HG02981 (cell line): ENCODE measurements at regions not wholly inside any gene's neighbourhood (a gene's known extent, or its start where the extent isn't known, plus 50 kb on each side); places are given as distances from the start of the nearest gene placed in this dataset.
"Not testable (repeated sequence)": the region's sequence is repeated elsewhere in the genome, so short reads cannot be mapped to it uniquely, and the experiment has no call there.

Experiments used
- ATAC-seq: cut with Tn5 transposase; IDR thresholded peaks from one replicate; pipeline ENCODE4 v1.9.1; 2021; ENCODE audit warnings: mild to moderate bottlenecking, moderate library complexity; ENCODE audit not compliant: unreplicated experiment

DNA sequence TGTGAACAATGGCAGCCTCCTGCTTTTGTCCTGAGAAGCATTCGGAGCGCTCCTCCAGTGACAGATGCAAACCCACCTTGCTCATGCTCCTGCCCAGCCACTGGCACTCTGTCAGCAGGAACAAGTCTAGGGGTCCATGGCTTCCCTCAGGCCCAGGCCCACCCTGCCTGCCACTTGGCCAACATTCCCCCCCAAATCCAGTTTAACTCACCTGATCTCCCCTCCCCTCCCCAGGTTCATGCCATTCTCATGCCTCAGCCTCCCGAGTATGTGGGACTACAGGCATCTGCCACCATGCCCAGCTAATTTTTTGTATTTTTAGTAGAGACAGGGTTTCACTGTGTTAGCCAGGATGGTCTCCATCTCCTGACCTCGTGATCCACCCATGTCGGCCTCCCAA lies 118.9 kb upstream of the TPTE start:
- ATAC-seq: not testable (repeated sequence)

DNA sequence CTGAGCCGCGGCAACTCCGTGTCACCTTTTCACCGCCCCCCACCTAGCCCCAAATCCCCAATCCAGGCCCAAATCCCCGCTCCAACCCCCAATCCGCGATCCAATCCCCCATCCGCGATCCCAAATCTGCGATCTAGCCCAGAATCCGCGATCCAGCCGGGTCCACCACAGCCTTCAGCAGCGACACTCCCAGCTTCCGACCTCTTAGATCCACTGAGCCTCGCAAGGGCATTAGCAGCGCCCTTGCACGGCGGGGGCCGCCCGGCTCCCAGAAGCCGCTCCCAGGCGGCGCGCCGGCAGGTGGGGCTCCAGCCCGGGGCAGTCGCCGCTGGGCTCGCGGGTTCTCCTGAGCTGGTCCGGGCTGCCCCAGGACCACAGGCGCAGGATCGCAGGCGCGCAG lies 116.1 kb upstream of the TPTE start:
- not testable (repeated sequence) for ATAC-seq

DNA sequence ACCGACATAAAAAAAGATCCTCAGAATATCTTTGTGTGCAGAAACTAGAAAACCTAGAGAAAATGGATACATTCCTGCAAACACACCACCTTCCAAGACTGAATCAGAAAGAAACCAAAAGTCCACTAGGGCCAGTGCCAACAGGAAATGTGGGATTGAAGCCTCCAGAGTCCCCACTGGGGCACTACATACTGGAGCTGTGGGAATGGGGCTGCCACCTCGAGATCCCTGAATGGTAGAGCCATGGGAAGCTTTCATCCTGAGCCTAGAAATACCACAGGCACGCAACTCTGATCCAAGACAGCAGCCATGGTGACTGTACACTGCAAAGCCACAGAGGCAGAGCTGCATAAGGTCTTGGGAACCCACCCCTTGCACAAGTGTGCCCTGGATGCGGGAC lies 111.6 kb upstream of the TPTE start:
- ATAC-seq: not testable (repeated sequence)

DNA sequence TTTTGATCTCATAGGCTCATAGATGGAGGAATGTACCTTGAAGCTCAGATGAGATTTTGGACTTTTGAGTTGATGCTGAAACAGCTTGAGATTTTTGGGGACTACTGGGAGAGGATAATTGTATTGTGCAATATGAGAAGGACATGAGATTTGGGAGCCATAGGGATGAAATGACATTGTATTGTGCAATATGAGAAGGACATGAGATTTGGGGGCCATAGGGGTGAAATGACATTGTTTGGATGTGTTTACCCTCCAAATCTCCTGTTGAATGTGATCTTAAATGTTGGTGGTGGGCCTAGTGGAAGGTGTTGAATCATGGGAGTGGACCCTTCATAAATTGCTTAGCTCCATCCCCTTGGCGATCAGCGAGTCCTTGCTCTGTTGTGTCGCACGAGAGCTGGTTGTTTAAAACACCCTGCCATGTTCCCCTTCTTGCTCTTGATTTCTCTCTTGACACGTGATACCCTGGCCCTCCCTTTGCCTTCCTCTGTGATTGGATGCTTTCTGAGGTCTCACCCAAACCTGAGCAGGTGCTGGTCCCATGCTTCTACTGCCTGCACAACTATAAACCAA lies 110.9 kb upstream of the TPTE start:
- ATAC-seq: not testable (repeated sequence)

DNA sequence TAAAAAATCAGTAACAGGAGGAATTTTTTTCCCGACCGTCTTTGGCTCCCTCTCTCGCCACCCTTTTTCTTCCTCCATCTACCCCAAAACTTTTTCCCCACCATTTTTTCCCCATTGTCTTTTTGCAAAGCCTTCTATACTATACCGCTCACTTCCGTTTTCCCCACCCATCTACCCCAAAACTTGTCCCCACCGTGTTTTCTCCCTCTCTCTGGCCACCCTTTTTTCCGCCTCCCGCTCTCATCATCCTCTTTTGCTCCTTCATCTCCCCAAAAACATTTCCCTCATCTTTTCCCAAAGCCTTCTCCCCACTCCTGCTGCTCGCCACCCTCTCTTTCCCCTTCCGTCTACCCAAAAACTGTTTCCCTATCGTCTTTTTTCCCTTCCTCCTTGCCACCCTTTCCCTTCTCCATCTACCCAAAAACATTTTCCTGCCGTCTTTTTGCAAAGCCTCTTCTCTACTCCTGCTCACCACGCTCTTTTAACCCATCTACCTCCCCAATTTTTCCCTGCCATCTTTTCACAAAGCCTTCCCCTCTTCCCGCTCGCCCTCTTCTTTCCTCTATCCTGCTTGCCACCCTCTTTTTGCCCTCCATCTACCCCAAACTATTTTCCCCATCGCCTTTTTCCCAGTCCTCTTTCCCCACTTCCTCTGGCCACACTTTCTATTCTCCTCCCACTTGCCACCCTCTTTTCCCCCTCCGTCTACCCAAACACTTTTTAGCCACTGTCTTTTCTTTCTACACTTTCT lies 109.4 kb upstream of the TPTE start:
- ATAC-seq: not testable (repeated sequence)

DNA sequence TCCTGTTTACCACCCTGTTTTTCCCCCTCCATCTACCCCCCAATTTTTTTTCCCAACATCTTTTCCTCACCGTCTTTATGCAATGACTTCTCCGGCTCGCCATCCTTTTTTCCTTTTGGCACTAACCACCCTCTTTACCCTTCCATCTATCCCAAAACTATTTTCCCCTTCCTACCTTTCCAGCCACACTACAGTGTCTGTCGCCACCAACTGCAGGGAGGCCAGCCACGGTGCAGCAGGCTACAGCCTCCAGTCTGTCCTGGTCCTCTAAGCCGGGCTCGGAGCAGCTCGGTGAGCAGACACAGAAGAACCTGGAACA lies 108.5 kb upstream of the TPTE start:
- not testable (repeated sequence) for ATAC-seq

DNA sequence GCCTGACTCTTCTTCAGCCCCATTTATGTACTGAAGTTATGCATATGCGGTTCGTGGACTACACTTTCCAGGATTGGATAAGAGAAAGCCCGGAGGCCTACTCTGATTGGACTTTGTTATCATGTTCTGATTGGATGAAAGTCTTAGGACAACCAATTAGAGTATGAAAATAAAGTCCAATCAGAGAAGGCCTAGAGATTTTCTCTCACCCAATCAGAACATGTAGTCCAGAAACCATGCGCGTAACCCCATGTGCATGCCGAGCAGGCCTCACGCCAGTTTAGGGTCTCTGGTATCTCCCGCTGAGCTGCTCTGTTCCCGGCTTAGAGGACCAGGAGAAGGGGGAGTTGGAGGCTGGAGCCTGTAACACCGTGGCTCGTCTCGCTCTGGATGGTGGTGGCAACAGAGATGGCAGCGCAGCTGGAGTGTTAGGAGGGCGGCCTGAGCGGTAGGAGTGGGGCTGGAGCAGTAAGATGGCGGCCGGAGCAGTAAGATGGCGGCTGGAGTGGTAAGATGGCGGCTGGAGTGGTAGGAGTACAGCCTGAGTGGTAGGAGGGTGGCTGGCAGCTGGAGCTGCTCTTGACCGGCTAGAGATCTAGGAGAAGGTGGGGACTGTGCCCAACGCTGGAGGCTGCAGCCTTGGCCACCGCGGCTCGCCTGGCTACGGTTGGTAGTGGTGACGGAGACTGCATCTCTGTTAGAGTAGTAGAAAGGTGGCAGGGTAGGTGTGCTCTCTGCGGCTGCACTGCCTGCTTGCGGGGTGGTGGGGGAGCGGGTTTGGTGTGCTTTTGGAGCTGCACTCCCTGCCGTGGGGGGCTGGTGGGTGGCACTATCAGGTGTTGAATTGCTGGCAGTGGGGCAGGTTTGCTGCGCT lies 107.9 kb upstream of the TPTE start:
- not testable (repeated sequence) for ATAC-seq

DNA sequence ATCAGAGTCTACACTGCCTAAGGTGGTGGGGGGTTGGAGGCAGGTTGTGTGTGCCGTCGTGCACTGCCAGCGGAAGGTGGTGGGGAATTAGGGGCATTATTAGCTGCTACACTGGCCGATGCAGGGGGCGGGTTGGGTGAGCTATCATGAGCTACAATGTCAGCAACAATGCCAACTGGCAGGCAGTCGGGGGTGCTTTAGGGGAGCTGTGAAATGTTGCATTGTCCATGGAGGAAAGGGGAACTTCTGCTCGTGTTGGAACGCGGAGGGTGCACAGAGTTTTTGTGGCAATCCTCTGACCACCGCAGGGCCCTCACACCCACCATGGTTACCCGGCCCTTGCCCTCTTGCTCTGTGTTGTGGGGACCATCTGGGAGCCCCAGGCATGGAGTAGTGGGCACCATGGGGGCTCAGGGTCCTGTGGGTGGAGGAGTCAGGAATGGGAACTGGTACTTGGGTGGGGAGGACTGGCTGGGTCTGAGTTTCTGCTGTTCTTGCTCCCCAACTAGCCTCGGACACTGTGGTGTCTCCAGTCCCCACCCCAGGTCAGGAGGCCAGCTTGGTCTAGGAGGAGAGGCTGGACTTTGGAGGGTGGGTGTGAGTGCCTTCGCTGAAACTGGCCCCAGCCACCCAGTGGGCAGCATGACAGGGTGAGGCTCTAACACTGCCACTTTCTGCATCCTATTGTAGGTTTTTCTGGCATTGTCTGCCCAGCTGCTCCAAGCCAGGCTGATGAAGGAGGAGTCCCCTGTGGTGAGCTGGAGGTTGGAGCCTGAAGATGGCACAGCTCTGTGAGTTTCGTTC lies 107.1 kb upstream of the TPTE start:
- not testable (repeated sequence) for ATAC-seq

DNA sequence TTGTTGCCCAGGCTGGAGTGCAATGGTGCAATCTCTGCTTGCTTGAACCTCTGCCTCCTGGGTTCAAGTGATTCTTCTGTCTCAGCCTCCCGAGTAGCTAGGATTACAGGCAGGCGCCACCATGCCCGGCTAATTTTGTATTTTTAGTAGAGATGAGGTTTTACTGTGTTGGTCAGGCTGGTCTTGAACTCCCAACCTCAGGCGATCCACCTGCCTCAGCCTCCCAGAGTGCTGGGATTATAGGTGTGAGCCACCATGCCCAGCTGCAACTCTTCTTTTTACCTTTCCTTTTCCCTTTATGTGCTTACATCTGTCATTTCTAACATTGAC lies 106.5 kb upstream of the TPTE start:
- not testable (repeated sequence) for ATAC-seq

DNA sequence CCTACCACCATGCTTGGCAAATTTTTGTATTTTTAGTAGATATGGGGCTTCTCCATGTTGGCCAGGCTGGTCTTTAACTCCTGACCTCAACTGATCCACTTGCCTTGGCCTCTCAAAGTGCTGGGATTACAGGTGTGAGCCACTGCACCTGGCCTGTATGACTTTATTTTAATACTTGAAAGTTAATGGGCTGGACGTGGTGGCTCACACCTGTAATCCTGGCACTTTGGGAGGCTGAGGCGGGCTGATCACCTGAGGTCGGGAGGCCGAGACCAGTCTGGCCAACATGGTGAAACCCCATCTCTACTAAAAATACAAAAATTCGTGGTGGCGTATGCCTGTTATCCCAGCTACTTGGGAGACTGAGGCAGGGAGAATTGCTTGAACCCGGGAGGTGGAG lies 105.9 kb upstream of the TPTE start:
- not testable (repeated sequence) for ATAC-seq

DNA sequence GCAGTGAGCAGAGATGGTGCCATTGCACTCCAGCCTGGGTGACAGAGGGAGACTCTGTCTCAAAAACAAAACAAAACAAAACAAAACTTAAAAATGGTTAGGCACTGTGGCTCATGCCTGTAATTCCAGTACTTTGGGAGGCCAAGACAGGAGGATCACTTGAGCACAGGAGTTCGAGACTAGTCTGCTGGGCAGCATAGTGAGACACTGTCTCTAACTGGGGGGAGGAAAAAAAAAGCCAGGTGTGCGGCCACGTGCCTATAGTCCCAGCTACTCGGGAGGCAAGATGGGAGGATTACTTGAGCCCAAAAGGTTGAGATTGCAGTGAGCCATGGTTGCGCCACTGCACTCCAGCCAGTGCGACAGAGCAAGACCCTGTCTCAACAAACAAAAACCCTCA lies 105.5 kb upstream of the TPTE start:
- ATAC-seq: not testable (repeated sequence)

DNA sequence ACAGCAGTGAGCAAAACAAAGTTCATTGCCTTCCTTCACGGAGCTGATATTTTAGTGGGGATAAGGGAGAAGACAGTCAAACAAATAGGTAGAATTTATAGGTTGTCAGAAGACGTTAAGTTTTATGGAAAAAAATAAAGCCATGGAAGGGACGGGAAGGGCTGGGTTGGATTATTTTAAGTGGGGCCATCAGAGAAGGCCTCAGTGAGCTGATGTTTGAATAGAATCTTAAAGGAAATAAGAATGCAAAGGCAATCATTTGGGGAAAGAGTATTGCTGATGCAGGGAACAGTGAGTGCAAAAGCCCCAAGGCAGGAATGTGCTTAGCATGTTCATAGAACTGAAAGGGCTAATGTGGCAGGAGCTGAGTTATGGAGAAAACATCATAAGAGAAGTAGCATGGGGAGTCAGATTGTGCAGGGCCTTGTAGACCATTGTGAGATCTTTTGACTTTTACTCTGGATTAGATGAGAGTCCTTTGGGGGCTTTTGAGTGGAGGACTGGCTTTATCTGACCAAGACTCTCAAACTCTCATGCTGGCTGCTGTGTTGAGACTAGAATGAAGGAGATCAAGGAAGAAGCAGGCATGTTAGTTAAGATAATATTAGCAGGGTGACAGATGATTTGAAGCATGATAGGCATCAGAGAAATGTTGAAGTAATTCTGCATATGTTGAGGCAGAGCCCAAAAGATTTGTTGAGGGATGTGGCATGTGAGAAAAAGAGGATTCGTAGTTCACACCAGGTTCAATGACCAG lies 104.5 kb upstream of the TPTE start:
- not testable (repeated sequence) for ATAC-seq

DNA sequence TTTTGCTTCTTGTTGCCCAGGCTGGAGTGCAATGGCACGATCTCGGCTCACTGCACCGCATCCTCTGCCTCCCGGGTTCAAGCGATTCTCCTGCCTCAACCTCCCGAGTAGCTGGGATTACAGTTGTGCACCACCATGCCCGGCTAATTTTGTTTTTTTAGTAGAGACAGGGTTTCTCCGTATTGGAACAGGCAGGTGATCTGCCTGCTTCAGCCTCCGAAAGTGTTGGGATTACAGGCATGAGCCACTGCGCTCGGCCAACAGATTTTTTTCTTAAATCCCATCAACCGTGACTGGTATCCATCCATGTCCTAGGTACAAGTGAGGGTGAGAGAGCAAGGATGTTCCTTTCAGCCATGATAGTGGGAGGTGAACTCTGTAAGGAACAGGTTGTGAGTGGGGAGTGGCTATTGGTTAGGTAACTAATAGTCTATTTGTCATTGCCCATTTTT lies 103.8 kb upstream of the TPTE start:
- not testable (repeated sequence) for ATAC-seq

DNA sequence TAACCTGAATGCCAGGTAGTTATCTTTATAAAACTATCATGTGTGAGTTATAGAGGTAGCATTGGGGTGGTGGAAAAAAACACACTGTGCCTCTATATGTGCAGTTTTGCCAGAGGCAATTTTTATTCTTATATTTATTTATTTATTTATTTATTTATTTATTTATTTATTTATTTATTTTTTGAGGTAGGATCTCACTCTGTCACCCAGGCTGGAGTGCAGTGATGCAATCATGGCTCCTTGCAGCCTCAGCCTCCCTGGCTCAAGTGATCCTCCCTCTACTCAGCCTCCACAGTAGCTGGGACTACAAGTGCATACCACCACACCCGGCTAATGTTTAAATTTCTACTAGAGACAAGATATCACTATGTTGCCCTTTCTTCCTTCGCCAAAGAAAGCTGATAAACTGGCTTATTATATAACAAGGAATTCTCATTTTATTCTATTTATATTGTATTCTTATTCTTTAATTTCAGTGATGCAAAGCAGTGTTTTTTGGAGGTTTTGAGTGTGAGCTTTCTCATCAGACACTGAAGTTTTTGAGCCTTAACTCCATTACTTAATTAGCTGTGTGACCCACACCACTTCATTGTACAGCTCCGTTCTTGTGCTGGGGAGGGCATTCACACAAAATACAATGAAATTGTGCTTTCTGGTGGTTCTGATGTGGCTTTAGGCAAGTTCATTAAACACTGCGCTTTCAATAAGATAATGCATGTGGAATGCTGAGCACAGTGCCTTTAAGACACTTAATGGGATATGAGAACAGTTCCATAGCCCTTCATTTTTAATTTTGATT lies 102.9 kb upstream of the TPTE start:
- not testable (repeated sequence) for ATAC-seq

DNA sequence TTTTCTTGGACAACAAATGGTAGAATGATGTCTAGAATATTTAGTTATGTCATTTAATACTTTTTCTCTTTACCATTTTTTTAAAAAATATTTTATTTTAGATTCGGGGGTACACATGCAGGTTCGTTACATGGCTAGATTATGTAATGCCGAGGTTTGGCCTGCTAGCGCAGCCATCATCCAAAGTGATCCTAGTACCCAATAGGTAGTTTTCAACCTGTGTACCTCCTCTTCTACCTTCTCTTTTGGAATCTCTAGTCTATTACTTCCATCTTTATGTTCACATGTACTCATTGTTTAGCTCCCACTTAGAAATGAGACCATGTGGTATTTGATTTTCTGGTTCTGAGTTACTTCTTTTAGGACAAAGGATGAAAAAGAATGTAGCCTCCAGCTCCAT lies 100.2 kb upstream of the TPTE start:
- not testable (repeated sequence) for ATAC-seq

DNA sequence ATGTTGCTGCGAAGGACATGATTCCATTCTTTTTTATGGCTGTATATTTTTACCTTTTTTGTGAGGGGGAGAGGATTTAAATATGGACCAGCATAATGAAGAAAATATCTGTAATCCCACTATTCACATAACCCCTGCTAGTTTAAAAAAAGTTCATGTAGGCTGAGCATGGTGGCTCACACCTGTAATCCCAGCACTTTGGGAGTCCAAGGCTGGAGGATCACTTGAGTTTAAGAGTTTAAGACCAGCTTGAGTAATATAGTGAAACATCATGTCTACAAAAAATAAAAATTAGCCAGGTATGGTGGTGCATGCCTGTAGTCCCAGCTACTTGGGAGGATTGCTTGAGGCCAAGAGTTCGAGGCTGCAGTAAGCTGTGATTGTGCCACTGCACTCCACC lies 99.8 kb upstream of the TPTE start:
- ATAC-seq: not testable (repeated sequence)

DNA sequence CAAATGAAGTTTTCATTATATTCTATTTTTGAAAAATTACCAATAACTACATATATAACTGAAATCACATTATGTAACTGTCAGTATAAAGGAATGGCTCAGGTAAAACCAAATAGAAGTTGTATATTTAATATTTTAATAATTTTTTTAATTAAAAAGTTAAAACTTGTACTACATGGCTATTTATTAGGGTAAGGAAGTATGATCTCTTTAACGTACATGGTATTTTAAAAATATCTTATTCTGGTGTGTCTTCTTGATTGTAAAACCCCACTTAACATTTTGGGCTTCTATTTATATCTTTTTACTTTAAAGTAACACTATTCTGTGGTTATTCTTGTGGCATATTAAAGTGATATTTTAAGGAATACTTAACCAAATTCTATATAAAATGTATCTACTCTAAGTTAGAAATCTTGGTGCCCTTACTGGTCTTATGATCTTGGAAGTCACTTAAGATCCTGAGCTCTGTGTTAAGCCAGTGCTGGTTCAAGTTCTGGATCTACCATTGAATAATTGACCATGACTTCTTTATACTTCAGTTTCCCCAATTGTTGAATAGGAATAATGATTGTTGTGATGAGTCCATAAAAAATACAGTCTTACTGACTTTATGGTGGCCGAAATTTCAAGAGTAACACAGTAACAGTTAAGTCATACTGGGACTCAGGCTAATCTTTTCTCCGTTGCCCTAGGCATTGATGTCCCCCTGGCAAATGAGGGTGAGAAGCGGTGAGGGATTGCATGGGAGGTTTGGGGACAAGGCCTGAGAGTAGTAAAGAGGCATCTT lies 97.1 kb upstream of the TPTE start:
- ATAC-seq: not testable (repeated sequence)

DNA sequence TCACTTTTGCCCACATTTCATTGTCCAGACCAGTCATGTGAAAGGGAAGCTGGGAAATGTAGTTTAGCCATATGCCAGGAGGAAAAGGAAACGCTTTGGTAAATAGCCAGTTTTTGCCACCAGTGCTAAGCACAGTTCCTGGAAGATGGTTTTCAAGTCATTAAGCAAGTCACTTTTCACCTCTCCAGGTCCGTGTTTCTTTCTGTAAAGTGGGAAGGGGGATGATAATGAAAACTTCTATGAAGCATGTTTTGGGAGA lies 96.6 kb upstream of the TPTE start:
- ATAC-seq: not testable (repeated sequence)

DNA sequence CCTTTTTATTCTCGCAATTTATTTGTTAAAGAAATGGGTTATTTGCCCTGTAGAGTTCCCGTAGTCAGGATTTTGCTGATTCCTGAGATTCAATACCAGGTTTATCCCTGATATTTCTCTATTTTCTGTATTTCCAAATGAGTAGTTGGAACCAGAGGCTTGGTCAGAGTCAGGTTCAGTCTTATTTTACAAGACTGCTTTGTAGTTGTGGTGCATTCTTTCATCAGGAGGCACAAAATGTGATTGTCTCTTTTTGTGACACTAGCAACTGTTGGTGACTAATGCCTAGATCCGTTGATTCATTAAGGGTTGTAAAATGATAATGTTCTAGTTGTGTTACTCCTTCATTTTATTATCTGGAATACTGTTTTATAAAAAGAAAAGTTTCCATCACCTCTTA lies 95.5 kb upstream of the TPTE start:
- ATAC-seq: no peak
